ENCODE measurements at regions not wholly inside any gene's neighbourhood (a gene's known extent, or its start where the extent isn't known, plus 50 kb on each side); places are given as distances from the start of the nearest gene placed in this dataset.

DNA sequence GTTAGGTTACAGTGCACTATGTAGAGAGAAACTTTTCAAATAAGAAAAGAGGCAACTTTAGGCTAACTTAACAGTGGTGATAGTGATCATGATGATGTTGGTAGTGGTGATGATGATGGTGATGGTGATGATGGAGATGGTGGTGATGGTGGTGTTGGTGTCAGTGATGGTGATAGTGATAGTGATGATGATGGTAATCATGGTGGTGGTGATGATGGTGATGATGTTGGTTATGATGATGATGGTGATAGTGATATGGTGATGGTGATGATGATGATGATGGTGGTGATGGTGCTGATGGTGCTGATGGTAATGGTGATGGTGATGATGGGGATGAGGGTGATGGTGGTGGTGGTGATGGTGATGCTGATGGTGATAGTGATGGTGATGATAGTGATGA, 107.4 kb downstream of the DLL1 start:
- Histone ChIP-seq H3K27ac (ENCODE audit: low read depth in 1 of 2, low read length in 2 of 2) (no peak overlapping the region), H3K4me1 (ENCODE audit: control insufficient read depth in 1 of 2, insufficient read depth in 2 of 2, low read length in 2 of 2) (no peaks in the 10 kb centered on the region), H3K27me3 (ENCODE audit: control insufficient read depth in 2 of 2, insufficient read depth in 2 of 2, low read length in 2 of 2) (no peaks in the 10 kb centered on the region), H3K4me2 (replicated peaks; ENCODE audit: extremely low read depth, low read length, poor library complexity, severe bottlenecking) (no peak overlapping the region), H3K9ac (ENCODE audit: insufficient read depth, low read length, poor library complexity, severe bottlenecking) (no peak overlapping the region), H3K4me3 (replicated peaks in 1 of 3; ENCODE audit: low read depth in 2 of 3, low read length in 3 of 3) (no peak overlapping the region), H3K36me3 (replicated peaks in 1 of 2; ENCODE audit: control insufficient read depth in 1 of 2, insufficient read depth in 2 of 2, low read length in 2 of 2) (no peaks in the 10 kb centered on the region), H3K79me2 (ENCODE audit: insufficient read depth, low read length) (no peaks in the 10 kb centered on the region), H3K9me3 (replicated peaks in 1 of 2; ENCODE audit: control insufficient read depth in 1 of 2, insufficient read depth in 1 of 2, low read length in 2 of 2) (no peaks in the 10 kb centered on the region), H2AFZ (ENCODE audit: insufficient read depth, low read depth, low read length, poor library complexity, severe bottlenecking) (no peak overlapping the region), H4K20me1 (ENCODE audit: insufficient read depth, low read length) (no peaks in the 10 kb centered on the region)
- no peaks in the 10 kb centered on the region for H3K4me1 Mint-ChIP-seq
- H3K36me3 Mint-ChIP-seq = no peaks in the 10 kb centered on the region
- H3K27me3 Mint-ChIP-seq (ENCODE audit: low read depth in 3 of 3) = peaks cover 0 to 6% (median 2%) of the 10 kb centered on the region in 3 donors
- no peak overlapping the region for H3K27ac Mint-ChIP-seq
- intact Hi-C loops (cut with micrococcal nuclease) = no loop called here
- no peak for DNase-seq
- no peak for TF ChIP-seq CTCF (IDR thresholded peaks at IDR 0.05)
- H3K9me3 Mint-ChIP-seq = peaks cover 0 to 9% (median 3%) of the 10 kb centered on the region in 7 donors
- no peak overlapping the region for H3K4me3 Mint-ChIP-seq

GRCh38 chr6:170182781-170183120, 108.1 kb downstream of the DLL1 start:
- Mint-ChIP-seq H3K4me1 (no peaks in the 10 kb centered on the region), H3K27me3 (ENCODE audit: low read depth in 3 of 3) (peaks cover 0 to 5% (median 2%) of the 10 kb centered on the region in 3 donors), H3K27ac (no peak overlapping the region), H3K36me3 (no peaks in the 10 kb centered on the region), H3K4me3 (no peak overlapping the region), H3K9me3 (peaks cover 0 to 9% (median 3%) of the 10 kb centered on the region in 7 donors)
- Histone ChIP-seq H2AFZ (ENCODE audit: insufficient read depth, low read depth, low read length, poor library complexity, severe bottlenecking) (no peak overlapping the region), H3K4me2 (replicated peaks; ENCODE audit: extremely low read depth, low read length, poor library complexity, severe bottlenecking) (no peak overlapping the region), H3K27me3 (ENCODE audit: control insufficient read depth in 2 of 2, insufficient read depth in 2 of 2, low read length in 2 of 2) (no peaks in the 10 kb centered on the region), H3K4me1 (ENCODE audit: control insufficient read depth in 1 of 2, insufficient read depth in 2 of 2, low read length in 2 of 2) (no peaks in the 10 kb centered on the region), H3K27ac (ENCODE audit: low read depth in 1 of 2, low read length in 2 of 2) (no peak overlapping the region), H3K79me2 (ENCODE audit: insufficient read depth, low read length) (no peaks in the 10 kb centered on the region), H3K36me3 (replicated peaks in 1 of 2; ENCODE audit: control insufficient read depth in 1 of 2, insufficient read depth in 2 of 2, low read length in 2 of 2) (no peaks in the 10 kb centered on the region), H3K4me3 (replicated peaks in 1 of 3; ENCODE audit: low read depth in 2 of 3, low read length in 3 of 3) (no peak overlapping the region), H4K20me1 (ENCODE audit: insufficient read depth, low read length) (no peaks in the 10 kb centered on the region), H3K9ac (ENCODE audit: insufficient read depth, low read length, poor library complexity, severe bottlenecking) (no peak overlapping the region), H3K9me3 (replicated peaks in 1 of 2; ENCODE audit: control insufficient read depth in 1 of 2, insufficient read depth in 1 of 2, low read length in 2 of 2) (no peaks in the 10 kb centered on the region)
- no peak for TF ChIP-seq CTCF (IDR thresholded peaks at IDR 0.05)
- DNase-seq = no peak
- intact Hi-C loops (cut with micrococcal nuclease) = no loop called here
- 79% methylated on average over 5 of the region's 10 CpGs for WGBS (ENCODE audit: insufficient coverage)

All from CD14-positive monocyte (primary cell).